ENCODE measurements at regions not wholly inside any gene's neighbourhood (a gene's known extent, or its start where the extent isn't known, plus 50 kb on each side); places are given as distances from the start of the nearest gene placed in this dataset.
"Not testable (repeated sequence)": the region's sequence is repeated elsewhere in the genome, so short reads cannot be mapped to it uniquely, and the experiment has no call there.

- CTCF ChIA-PET, result no interaction called here
- peaks cover 5% of the 10 kb centered on the region for H3K4me1 Mint-ChIP-seq
- no peak for DNase-seq
- POLR2A ChIA-PET, result no interaction called here
- no peaks in the 10 kb centered on the region for H3K9me3 Mint-ChIP-seq
- H3K36me3 Mint-ChIP-seq (ENCODE audit: low read depth), result no peaks in the 10 kb centered on the region
- H3K27me3 Mint-ChIP-seq, result peaks cover 13% of the 10 kb centered on the region
- H3K4me3 Mint-ChIP-seq, result no peak overlapping the region
- H3K27ac Mint-ChIP-seq, result no peak overlapping the region
Measured at GRCh38 chr4:86450861-86451260, 91.0 kb upstream of the MAPK10 start.

DNA sequence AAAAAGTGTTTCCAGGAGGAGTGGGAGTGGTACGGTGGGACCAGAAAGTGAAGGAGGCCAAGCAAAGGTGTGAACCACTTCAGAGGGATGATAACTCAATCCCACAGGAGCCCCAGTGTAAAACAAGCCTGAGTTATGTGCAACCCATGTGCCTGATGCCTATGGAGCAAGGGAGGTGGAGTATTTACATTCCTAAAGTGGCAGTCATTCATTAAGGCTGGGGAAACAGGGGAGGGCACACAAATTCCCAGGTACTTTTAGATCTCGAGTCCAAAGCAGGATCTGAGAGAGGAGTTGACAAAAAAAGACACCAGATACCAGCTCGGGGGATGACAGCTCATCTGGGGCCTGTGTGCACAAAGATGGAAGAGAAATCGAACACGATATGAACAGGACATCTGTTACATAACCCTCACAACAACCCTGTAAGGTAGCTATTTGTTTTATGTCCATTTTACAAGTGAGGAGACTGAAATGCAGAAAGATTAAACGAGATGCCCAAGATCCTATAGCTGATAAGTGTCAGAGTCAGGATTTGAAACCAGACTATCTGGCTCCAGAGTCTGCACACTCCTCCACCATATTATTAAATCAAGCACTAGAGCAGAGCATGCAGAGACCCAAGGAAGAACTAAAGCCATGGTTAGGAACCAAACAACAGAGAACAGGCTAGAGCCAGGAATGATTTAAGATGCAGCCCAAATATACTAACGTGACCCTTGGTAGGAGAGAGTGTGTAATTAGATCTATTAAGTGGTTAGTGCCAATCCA lies 91.9 kb upstream of the MAPK10 start:
- Mint-ChIP-seq H3K36me3 (ENCODE audit: low read depth) (no peaks in the 10 kb centered on the region), H3K4me3 (no peak overlapping the region), H3K27ac (no peak overlapping the region), H3K27me3 (peaks cover 17% of the 10 kb centered on the region), H3K9me3 (peaks cover 3% of the 10 kb centered on the region), H3K4me1 (peaks cover 8% of the 10 kb centered on the region)
- no peak for DNase-seq
- ChIA-PET POLR2A (no interaction called here), CTCF (no interaction called here)

DNA sequence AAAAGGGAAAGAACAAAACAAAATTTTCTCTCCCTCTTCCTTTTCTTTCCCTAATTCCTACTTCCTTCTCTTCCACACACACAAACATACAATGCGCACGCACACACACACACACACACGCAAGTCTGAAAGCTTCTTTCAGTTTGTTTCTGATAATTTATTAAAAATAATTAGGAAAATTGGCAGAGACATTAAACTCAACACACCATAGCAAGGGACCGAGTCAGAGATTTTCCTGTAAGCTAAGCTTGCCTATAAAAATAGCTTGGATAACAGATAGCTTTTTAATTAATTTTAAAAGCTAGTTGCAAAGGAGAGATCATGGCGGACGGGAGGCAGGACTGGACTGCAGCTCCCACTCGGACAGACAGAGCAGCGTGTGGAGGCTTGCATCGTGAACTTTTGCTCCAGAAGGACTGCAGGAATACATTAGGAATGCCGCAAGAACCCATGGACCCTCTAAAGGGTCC lies 92.6 kb upstream of the MAPK10 start:
- ChIA-PET CTCF (no interaction called here), POLR2A (no interaction called here)
- peaks cover 3% of the 10 kb centered on the region for H3K9me3 Mint-ChIP-seq
- H3K4me3 Mint-ChIP-seq, result no peak overlapping the region
- H3K36me3 Mint-ChIP-seq (ENCODE audit: low read depth), result no peaks in the 10 kb centered on the region
- H3K4me1 Mint-ChIP-seq, result peaks cover 8% of the 10 kb centered on the region
- no peak for DNase-seq
- no peak overlapping the region for H3K27ac Mint-ChIP-seq
- H3K27me3 Mint-ChIP-seq, result peaks cover 17% of the 10 kb centered on the region

- Mint-ChIP-seq H3K9me3 (peaks cover 3% of the 10 kb centered on the region), H3K4me3 (no peak overlapping the region), H3K27ac (no peak overlapping the region), H3K4me1 (peaks cover 8% of the 10 kb centered on the region), H3K36me3 (ENCODE audit: low read depth) (no peaks in the 10 kb centered on the region), H3K27me3 (peaks cover 16% of the 10 kb centered on the region)
- ChIA-PET CTCF (interaction anchor here (0.6 kb wide), 2 partner anchors 21 to 258 kb away, joined by 3 read pairs; no protein-coding TSS in a partner anchor), POLR2A (no interaction called here)
- DNase-seq, result no peak
Measured at GRCh38 chr4:86452924-86453531, 93.2 kb upstream of the MAPK10 start.

- peaks cover 14% of the 10 kb centered on the region for H3K27me3 Mint-ChIP-seq
- DNase-seq; H3K36me3 Mint-ChIP-seq (ENCODE audit: low read depth); CTCF ChIA-PET; H3K4me3 Mint-ChIP-seq; POLR2A ChIA-PET; H3K9me3 Mint-ChIP-seq; H3K27ac Mint-ChIP-seq; H3K4me1 Mint-ChIP-seq: not testable (repeated sequence)
Measured at GRCh38 chr4:86453611-86454072, 93.8 kb upstream of the MAPK10 start.

GRCh38 chr4:86461849-86462248 lies 102.0 kb upstream of the MAPK10 start:
- DNase-seq, result no peak
- H3K4me1 Mint-ChIP-seq, result no peaks in the 10 kb centered on the region
- peaks cover 5% of the 10 kb centered on the region for H3K27me3 Mint-ChIP-seq
- H3K4me3 Mint-ChIP-seq, result no peak overlapping the region
- no peaks in the 10 kb centered on the region for H3K36me3 Mint-ChIP-seq (ENCODE audit: low read depth)
- H3K27ac Mint-ChIP-seq, result no peak overlapping the region
- peaks cover 5% of the 10 kb centered on the region for H3K9me3 Mint-ChIP-seq
- ChIA-PET CTCF (interaction anchor here (1.2 kb wide), 1 partner anchor 745 kb away, joined by 3 read pairs; no protein-coding TSS in a partner anchor), POLR2A (interaction anchor here (0.5 kb wide), 1 partner anchor 66 kb away, joined by 3 read pairs; no protein-coding TSS in a partner anchor)

DNA sequence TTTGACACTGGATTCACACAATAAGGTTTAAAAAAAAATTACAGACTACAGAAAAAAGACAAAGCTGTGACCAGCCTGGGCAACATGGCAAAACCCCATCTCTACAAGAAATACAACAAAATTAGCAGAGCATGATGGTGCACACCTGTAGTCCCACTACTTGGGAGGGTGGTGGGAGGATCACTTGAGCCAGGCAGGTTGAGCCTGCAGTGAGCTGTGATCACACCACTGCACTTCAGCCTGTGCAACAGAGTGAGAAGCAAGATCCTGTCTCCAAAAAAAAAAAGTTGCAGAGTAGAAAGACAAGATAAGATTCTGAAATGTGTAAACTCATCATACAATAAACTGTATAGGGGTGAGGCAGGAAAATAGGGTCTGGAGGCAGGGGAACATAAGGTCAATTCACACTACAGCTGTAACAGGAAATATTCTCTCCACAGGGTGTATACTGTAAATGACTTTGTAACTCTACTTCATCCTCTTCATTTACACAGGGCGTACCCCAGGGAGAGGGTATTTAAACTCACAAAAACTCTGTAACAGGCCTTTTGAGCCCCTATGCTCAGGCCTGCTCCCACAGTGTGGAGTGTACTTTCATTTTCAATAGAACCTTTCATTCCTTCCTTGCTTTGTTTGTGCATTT lies 112.6 kb upstream of the MAPK10 start:
- H3K4me1 Mint-ChIP-seq, result no peaks in the 10 kb centered on the region
- H3K27me3 Mint-ChIP-seq, result peaks cover 2% of the 10 kb centered on the region
- H3K4me3 Mint-ChIP-seq, result no peak overlapping the region
- no peaks in the 10 kb centered on the region for H3K9me3 Mint-ChIP-seq
- ChIA-PET POLR2A (no interaction called here), CTCF (no interaction called here)
- DNase-seq, result no peak
- no peaks in the 10 kb centered on the region for H3K36me3 Mint-ChIP-seq (ENCODE audit: low read depth)
- no peak overlapping the region for H3K27ac Mint-ChIP-seq

GRCh38 chr4:86478151-86478550 lies 116.0 kb upstream of the PTPN13 start:
- H3K36me3 Mint-ChIP-seq (ENCODE audit: low read depth); H3K4me1 Mint-ChIP-seq; DNase-seq; H3K9me3 Mint-ChIP-seq; POLR2A ChIA-PET; CTCF ChIA-PET; H3K4me3 Mint-ChIP-seq; H3K27ac Mint-ChIP-seq; H3K27me3 Mint-ChIP-seq: not testable (repeated sequence)

GRCh38 chr4:86481440-86481839 lies 112.7 kb upstream of the PTPN13 start:
- H3K4me1 Mint-ChIP-seq, result peaks cover 7% of the 10 kb centered on the region
- H3K4me3 Mint-ChIP-seq, result no peak overlapping the region
- H3K9me3 Mint-ChIP-seq, result no peaks in the 10 kb centered on the region
- DNase-seq, result no peak
- CTCF ChIA-PET, result no interaction called here
- no peak overlapping the region for H3K27ac Mint-ChIP-seq
- no peaks in the 10 kb centered on the region for H3K36me3 Mint-ChIP-seq (ENCODE audit: low read depth)
- peaks cover 10% of the 10 kb centered on the region for H3K27me3 Mint-ChIP-seq
- POLR2A ChIA-PET, result no interaction called here

DNA sequence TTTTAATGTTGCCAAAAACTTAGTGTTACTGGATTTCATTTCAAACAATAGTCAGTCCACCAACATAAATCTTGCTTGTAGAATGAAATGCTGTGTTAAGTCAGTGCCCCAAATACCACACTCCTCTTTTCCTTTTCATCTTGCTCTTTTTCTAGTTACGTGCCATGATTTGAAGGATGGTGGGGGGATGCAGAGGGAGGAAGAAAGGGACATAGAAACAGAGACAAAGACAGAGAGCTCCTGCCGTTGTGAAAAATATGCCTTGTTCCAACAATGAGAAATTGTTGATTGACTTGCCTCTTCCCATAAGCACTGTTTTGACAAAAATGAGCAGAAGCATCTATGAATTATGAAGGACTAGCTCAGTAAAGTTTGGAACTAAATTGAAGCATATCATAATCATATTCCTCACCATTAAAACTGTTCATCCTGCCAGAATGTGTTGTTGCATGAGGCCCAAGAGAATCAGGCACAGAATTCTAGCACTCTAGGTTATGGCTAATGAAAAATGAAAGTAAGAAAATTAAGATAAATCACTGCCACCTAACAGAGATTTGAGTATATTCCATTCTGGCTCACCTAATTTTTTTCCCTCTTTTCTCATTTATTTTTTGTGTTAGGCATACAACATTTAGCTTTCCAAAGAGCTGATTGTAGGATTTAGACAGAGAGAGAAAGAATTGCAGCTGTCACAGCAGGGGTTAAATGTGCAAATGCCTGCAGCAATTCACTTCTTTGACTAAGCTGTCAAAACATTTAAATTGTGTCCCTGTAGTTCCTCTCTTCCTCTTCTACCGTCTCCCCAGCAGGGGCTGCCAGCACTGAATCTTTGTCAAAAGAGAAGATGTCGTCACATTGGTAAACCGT lies 111.6 kb upstream of the PTPN13 start:
- Mint-ChIP-seq H3K9me3 (no peaks in the 10 kb centered on the region), H3K27me3 (peaks cover 10% of the 10 kb centered on the region), H3K36me3 (ENCODE audit: low read depth) (no peaks in the 10 kb centered on the region), H3K4me1 (peaks cover 7% of the 10 kb centered on the region), H3K27ac (no peak overlapping the region), H3K4me3 (no peak overlapping the region)
- DNase-seq, result no peak
- CTCF ChIA-PET, result interaction anchor here (0.6 to 1.3 kb wide), 2 partner anchors 14 to 29 kb away, joined by 3 read pairs; no protein-coding TSS in a partner anchor
- POLR2A ChIA-PET, result no interaction called here

DNA sequence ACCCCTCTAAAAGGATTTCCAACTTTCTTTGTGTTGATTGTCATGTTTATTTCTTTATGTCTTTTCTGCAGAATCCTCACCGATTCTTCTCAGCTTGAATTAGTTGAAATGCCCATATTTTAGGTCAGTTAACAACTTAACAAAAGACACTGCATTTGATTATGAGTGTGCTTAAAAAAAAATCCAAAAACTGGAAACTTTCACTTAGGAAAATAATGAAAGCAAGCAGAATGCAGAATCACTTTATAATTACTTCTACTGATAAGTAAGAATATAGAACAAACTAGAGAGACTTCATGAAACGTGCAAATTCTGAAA lies 111.0 kb upstream of the PTPN13 start:
- H3K4me1 Mint-ChIP-seq, result peaks cover 7% of the 10 kb centered on the region
- ChIA-PET POLR2A (no interaction called here), CTCF (interaction anchor here (0.6 to 1.3 kb wide), 3 partner anchors 13 to 112 kb away, joined by 3 read pairs; no protein-coding TSS in a partner anchor)
- no peaks in the 10 kb centered on the region for H3K36me3 Mint-ChIP-seq (ENCODE audit: low read depth)
- no peak for DNase-seq
- no peak overlapping the region for H3K27ac Mint-ChIP-seq
- peaks cover 10% of the 10 kb centered on the region for H3K27me3 Mint-ChIP-seq
- H3K4me3 Mint-ChIP-seq, result no peak overlapping the region
- H3K9me3 Mint-ChIP-seq, result no peaks in the 10 kb centered on the region

DNA sequence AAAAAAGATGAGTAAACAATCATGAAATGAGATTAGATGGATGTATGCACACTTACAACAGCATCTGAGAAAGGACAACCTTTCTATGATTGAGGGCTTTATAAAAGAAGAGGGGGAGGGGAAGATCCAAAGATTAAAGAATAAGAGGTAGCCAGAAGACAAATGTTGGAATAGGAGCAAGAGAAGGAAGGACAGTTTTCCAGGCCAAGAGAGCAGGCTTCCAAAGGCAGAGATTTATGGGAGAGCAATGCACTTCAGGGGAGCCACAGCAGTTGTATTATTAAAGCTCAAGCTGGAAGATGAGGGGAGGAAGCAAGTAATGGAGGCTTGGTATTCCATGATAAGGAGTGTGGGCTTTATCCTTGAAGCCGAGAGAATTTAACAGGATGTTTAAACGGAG lies 110.3 kb upstream of the PTPN13 start:
- Mint-ChIP-seq H3K27ac (no peak overlapping the region), H3K36me3 (ENCODE audit: low read depth) (no peaks in the 10 kb centered on the region), H3K27me3 (peaks cover 10% of the 10 kb centered on the region), H3K4me3 (no peak overlapping the region), H3K4me1 (peaks cover 7% of the 10 kb centered on the region), H3K9me3 (no peaks in the 10 kb centered on the region)
- DNase-seq, result no peak
- CTCF ChIA-PET, result interaction anchor here (0.6 to 1.3 kb wide), 2 partner anchors 13 to 113 kb away, joined by 3 read pairs; no protein-coding TSS in a partner anchor
- POLR2A ChIA-PET, result no interaction called here

GRCh38 chr4:86484241-86484640 lies 109.9 kb upstream of the PTPN13 start:
- Mint-ChIP-seq H3K9me3 (no peaks in the 10 kb centered on the region), H3K27me3 (peaks cover 10% of the 10 kb centered on the region), H3K36me3 (ENCODE audit: low read depth) (no peaks in the 10 kb centered on the region), H3K4me3 (no peak overlapping the region), H3K4me1 (peaks cover 7% of the 10 kb centered on the region), H3K27ac (no peak overlapping the region)
- ChIA-PET POLR2A (no interaction called here), CTCF (no interaction called here)
- no peak for DNase-seq

Measured in activated CD4-positive, alpha-beta T cell treated with anti-CD3 and anti-CD28 coated beads, Interleukin-2, amount 10 ng/mL, durations not matched to agents 7 days and 5 days (primary cell).